ENCODE measurements at regions not wholly inside any gene's neighbourhood (a gene's known extent, or its start where the extent isn't known, plus 50 kb on each side); places are given as distances from the start of the nearest gene placed in this dataset.

- no peak for ATAC-seq (replicated peaks)
Measured at GRCh38 chr5:156147261-156147943, 179.6 kb upstream of the SGCD start.

GRCh38 chr5:156147944-156148285, 179.0 kb upstream of the SGCD start:
- Mint-ChIP-seq H3K36me3 (ENCODE audit: low read depth) (no peaks in the 10 kb centered on the region), H3K27me3 (peaks cover 7% of the 10 kb centered on the region), H3K9me3 (peaks cover 3% of the 10 kb centered on the region), H3K27ac (no peak overlapping the region), H3K4me1 (no peaks in the 10 kb centered on the region), H3K4me3 (no peak overlapping the region)
- no peak for ATAC-seq (replicated peaks)

More at GRCh38 chr5:156147261-156147943, 179.6 kb upstream of the SGCD start:
- peaks cover 7% of the 10 kb centered on the region for H3K27me3 Mint-ChIP-seq
- H3K36me3 Mint-ChIP-seq (ENCODE audit: low read depth): no peaks in the 10 kb centered on the region
- no peak overlapping the region for H3K27ac Mint-ChIP-seq
- peaks cover 6% of the 10 kb centered on the region for H3K9me3 Mint-ChIP-seq
- H3K4me1 Mint-ChIP-seq: no peaks in the 10 kb centered on the region
- no peak overlapping the region for H3K4me3 Mint-ChIP-seq

GRCh38 chr5:156148301-156148700, 178.7 kb upstream of the SGCD start:
- Mint-ChIP-seq H3K4me3 (no peak overlapping the region), H3K27ac (no peak overlapping the region)

GRCh38 chr5:156149213-156149612, 177.8 kb upstream of the SGCD start:
- Mint-ChIP-seq H3K27me3 (peaks cover 7% of the 10 kb centered on the region), H3K4me1 (no peaks in the 10 kb centered on the region), H3K9me3 (peaks cover 3% of the 10 kb centered on the region), H3K4me3 (no peak overlapping the region), H3K27ac (no peak overlapping the region), H3K36me3 (ENCODE audit: low read depth) (no peaks in the 10 kb centered on the region)
- no peak for ATAC-seq (replicated peaks)

More at GRCh38 chr5:156148301-156148700, 178.7 kb upstream of the SGCD start:
- Mint-ChIP-seq H3K4me1 (no peaks in the 10 kb centered on the region), H3K27me3 (peaks cover 7% of the 10 kb centered on the region), H3K9me3 (peaks cover 3% of the 10 kb centered on the region), H3K36me3 (ENCODE audit: low read depth) (no peaks in the 10 kb centered on the region)
- ATAC-seq (replicated peaks): no peak

- H3K27me3 Mint-ChIP-seq: peaks cover 6% of the 10 kb centered on the region
- no peaks in the 10 kb centered on the region for H3K9me3 Mint-ChIP-seq
- H3K36me3 Mint-ChIP-seq (ENCODE audit: low read depth): no peaks in the 10 kb centered on the region
- H3K4me1 Mint-ChIP-seq: no peaks in the 10 kb centered on the region
- no peak overlapping the region for H3K27ac Mint-ChIP-seq
- no peak for ATAC-seq (replicated peaks)
- no peak overlapping the region for H3K4me3 Mint-ChIP-seq
Measured at GRCh38 chr5:156153602-156154001, 173.4 kb upstream of the SGCD start.

GRCh38 chr5:156154757-156155156, 172.2 kb upstream of the SGCD start:
- Mint-ChIP-seq H3K4me1 (no peaks in the 10 kb centered on the region), H3K9me3 (no peaks in the 10 kb centered on the region), H3K36me3 (ENCODE audit: low read depth) (no peaks in the 10 kb centered on the region), H3K4me3 (no peak overlapping the region), H3K27me3 (peaks cover 6% of the 10 kb centered on the region), H3K27ac (no peak overlapping the region)
- no peak for ATAC-seq (replicated peaks)

- H3K4me3 Mint-ChIP-seq: no peak overlapping the region
- no peaks in the 10 kb centered on the region for H3K4me1 Mint-ChIP-seq
- H3K9me3 Mint-ChIP-seq: no peaks in the 10 kb centered on the region
- peaks cover 3% of the 10 kb centered on the region for H3K27me3 Mint-ChIP-seq
- no peaks in the 10 kb centered on the region for H3K36me3 Mint-ChIP-seq (ENCODE audit: low read depth)
- no peak overlapping the region for H3K27ac Mint-ChIP-seq
- ATAC-seq (replicated peaks): no peak
Measured at GRCh38 chr5:156155598-156155997, 171.4 kb upstream of the SGCD start.

- no peaks in the 10 kb centered on the region for H3K4me1 Mint-ChIP-seq
- no peaks in the 10 kb centered on the region for H3K9me3 Mint-ChIP-seq
- peaks cover 8% of the 10 kb centered on the region for H3K27me3 Mint-ChIP-seq
- H3K4me3 Mint-ChIP-seq: no peak overlapping the region
- H3K27ac Mint-ChIP-seq: no peak overlapping the region
- no peak for ATAC-seq (replicated peaks)
- H3K36me3 Mint-ChIP-seq (ENCODE audit: low read depth): no peaks in the 10 kb centered on the region
Measured at GRCh38 chr5:156164306-156164705, 162.7 kb upstream of the SGCD start.

- Mint-ChIP-seq H3K27me3 (peaks cover 7% of the 10 kb centered on the region), H3K9me3 (no peaks in the 10 kb centered on the region), H3K36me3 (ENCODE audit: low read depth) (no peaks in the 10 kb centered on the region), H3K4me1 (no peaks in the 10 kb centered on the region), H3K4me3 (no peak overlapping the region), H3K27ac (no peak overlapping the region)
- ATAC-seq (replicated peaks): no peak
Measured at GRCh38 chr5:156169495-156169894, 157.5 kb upstream of the SGCD start.

GRCh38 chr5:156170351-156170961, 156.5 kb upstream of the SGCD start:
- no peak for ATAC-seq (replicated peaks)
- Mint-ChIP-seq H3K27me3 (peaks cover 7% of the 10 kb centered on the region), H3K36me3 (ENCODE audit: low read depth) (no peaks in the 10 kb centered on the region), H3K9me3 (no peaks in the 10 kb centered on the region), H3K4me1 (no peaks in the 10 kb centered on the region), H3K27ac (no peak overlapping the region), H3K4me3 (no peak overlapping the region)

- H3K36me3 Mint-ChIP-seq (ENCODE audit: low read depth): no peaks in the 10 kb centered on the region
- ATAC-seq (replicated peaks): no peak
- no peak overlapping the region for H3K4me3 Mint-ChIP-seq
- no peaks in the 10 kb centered on the region for H3K9me3 Mint-ChIP-seq
- H3K27ac Mint-ChIP-seq: no peak overlapping the region
- no peaks in the 10 kb centered on the region for H3K4me1 Mint-ChIP-seq
- H3K27me3 Mint-ChIP-seq: peaks cover 3% of the 10 kb centered on the region
Measured at GRCh38 chr5:156174225-156174624, 152.7 kb upstream of the SGCD start.

GRCh38 chr5:156178117-156178516, 148.8 kb upstream of the SGCD start:
- Mint-ChIP-seq H3K4me3 (no peak overlapping the region), H3K9me3 (no peaks in the 10 kb centered on the region)

GRCh38 chr5:156181656-156182055, 145.3 kb upstream of the SGCD start:
- H3K4me3 Mint-ChIP-seq: no peak overlapping the region
- peaks cover 4% of the 10 kb centered on the region for H3K27me3 Mint-ChIP-seq
- ATAC-seq (replicated peaks): no peak
- H3K9me3 Mint-ChIP-seq: no peaks in the 10 kb centered on the region
- no peaks in the 10 kb centered on the region for H3K4me1 Mint-ChIP-seq
- H3K36me3 Mint-ChIP-seq (ENCODE audit: low read depth): no peaks in the 10 kb centered on the region
- H3K27ac Mint-ChIP-seq: no peak overlapping the region

More at GRCh38 chr5:156178117-156178516, 148.8 kb upstream of the SGCD start:
- no peak for ATAC-seq (replicated peaks)
- Mint-ChIP-seq H3K27ac (no peak overlapping the region), H3K36me3 (ENCODE audit: low read depth) (no peaks in the 10 kb centered on the region), H3K4me1 (no peaks in the 10 kb centered on the region), H3K27me3 (peaks cover 3% of the 10 kb centered on the region)

GRCh38 chr5:156182174-156182967, 144.6 kb upstream of the SGCD start:
- H3K27ac Mint-ChIP-seq: no peak overlapping the region
- no peaks in the 10 kb centered on the region for H3K4me1 Mint-ChIP-seq

GRCh38 chr5:156186760-156187159, 140.2 kb upstream of the SGCD start:
- H3K4me3 Mint-ChIP-seq: no peak overlapping the region
- no peaks in the 10 kb centered on the region for H3K36me3 Mint-ChIP-seq (ENCODE audit: low read depth)
- H3K4me1 Mint-ChIP-seq: no peaks in the 10 kb centered on the region
- no peak overlapping the region for H3K27ac Mint-ChIP-seq
- no peaks in the 10 kb centered on the region for H3K9me3 Mint-ChIP-seq
- ATAC-seq (replicated peaks): no peak
- peaks cover 4% of the 10 kb centered on the region for H3K27me3 Mint-ChIP-seq

More at GRCh38 chr5:156182174-156182967, 144.6 kb upstream of the SGCD start:
- H3K4me3 Mint-ChIP-seq: no peak overlapping the region
- H3K27me3 Mint-ChIP-seq: peaks cover 4% of the 10 kb centered on the region
- ATAC-seq (replicated peaks): no peak
- no peaks in the 10 kb centered on the region for H3K9me3 Mint-ChIP-seq
- H3K36me3 Mint-ChIP-seq (ENCODE audit: low read depth): no peaks in the 10 kb centered on the region

Data from activated T-helper 17 cell treated with anti-CD3 and anti-CD28 coated beads, Interleukin-2, amount 50 U/mL, for 72 hours (primary cell).